Islet precursor cell (in vitro differentiated cells): ENCODE measurements at regions not wholly inside any gene's neighbourhood (a gene's known extent, or its start where the extent isn't known, plus 50 kb on each side); places are given as distances from the start of the nearest gene placed in this dataset.
A peak's percentile ranks its signal among the peaks of the same experiment; 100 is the strongest.

Experiments
- DNase-seq: peaks from one replicate; pipeline ENCODE4 v3.0.0-alpha.2; 2018

DNA sequence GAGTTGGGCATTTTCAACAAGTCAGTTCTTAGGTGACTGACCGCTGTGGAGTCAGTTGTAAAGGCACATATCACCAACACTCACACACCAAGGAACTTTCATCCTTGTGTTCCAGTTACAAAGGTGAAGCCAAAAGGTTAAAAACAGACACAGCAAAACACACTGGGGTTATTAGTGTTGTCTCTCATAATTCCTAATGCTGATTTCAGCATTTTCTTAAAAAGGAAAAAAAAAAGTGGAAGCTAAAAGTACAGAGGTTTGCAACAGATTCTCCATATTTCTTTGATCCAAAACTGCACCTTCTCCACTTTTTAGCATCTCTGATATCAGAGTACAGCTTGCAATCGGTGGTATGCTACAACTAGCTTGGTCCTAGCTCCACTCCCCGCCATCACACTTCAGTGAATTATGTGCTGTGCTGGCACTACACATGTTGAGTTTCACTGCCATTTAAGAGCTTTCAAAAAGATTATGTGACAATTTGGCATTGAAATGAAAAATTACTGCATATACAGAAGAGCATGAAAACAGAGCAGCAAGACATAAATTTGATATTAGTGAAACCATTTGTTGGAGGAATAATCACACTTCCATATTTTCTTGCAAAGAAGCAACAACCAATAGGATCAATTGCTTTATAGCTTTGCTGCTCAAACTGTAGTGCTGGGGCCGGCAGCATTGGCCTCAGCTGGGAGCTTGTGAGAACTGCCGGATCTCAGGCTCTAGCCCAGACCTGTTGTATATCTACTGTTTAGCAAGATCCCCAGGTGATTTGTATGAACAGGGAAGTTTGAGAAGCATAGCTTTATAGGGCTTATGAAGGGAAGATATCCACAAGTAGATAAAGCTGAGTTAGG, 62.3 kb upstream of the DAPL1 start:
- DNase-seq = peak; percentile 54

DNA sequence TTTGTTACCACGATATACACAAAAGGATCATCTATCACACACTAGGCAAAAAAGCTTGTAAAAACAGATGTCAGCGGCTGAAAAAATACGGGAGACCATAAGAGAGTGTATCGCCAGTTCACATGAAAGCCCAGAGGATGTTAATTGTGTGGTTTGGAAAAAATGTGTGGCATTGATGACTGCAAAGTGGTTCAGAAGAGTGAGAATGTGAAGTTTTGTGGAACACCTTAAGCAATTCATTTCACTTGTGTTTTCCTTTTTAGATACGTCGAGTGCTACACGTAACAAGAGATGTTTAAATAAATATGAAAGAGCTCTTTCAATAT, 61.7 kb upstream of the DAPL1 start:
- no peak for DNase-seq

DNA sequence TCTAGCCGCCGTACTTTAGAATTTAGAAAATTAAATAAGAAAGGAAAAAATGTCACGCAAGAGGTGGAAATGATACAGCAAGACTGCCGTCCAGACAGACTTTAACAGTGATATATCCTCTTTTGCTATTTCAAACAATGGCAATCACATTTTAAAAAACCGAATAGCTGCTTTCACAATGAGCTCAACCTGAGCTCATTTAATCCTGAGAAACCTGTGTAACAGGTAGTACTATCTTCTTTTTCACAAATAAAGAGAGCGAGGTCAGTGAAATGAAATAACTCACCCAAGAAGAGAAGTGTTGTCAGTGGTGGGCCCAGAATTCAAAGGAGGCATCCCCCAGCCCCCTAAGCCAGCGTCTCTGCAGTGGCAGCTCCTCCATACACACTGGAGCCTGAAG, 60.7 kb upstream of the DAPL1 start:
- no peak for DNase-seq

DNA sequence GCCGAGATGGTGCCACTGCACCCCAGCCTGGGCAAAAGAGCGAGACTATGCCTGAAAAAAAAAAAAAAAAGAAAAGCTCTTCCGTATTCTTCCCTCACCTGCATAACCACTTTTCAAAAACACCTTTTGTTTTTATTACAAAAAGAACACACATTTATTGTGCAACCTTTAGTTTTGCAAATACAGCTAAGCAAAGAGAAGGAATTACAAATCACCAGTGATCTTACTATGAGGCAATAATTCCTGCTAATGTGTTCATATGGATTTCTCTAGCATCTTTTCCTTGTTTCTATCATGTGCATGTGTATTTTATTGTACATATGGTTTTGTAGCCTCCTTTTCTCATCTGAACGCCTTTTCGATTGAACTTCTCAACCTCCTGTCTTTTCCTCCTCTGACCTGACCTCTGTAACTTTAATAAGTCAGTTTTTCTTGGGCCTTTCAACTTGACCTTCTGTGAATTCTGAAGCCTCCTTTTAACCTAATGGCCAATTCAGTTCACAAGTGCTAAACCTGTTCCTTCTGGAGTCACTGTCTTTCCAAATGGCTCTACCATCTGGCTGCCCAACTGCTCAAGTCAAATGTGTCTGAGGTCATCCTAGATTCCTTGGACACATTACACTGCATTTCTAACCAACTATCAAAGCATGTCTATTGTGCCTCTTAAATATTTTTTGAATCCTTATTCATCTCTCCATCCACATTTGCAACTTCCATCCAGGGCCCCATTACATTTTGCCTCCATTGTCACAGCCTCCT, 59.1 kb upstream of the DAPL1 start:
- DNase-seq = no peak

DNA sequence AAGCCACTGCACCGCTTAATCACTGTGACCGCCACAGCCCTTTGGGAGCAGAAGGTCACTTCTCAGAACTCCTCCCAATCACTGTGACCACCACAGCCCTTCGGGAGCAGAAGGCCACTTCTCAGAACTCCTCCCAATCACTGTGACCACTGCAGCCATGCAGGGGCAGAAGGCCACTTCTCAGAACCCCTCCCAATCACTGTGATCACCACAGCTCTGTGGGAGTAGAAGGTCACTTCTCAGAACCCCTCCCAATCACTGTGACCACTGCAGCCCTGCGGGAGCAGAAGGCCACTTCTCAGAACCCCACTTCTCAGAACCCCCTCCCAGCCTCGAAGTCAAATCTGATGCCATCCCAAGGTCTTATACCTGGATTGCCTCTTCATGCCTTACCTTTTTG, 56.8 kb upstream of the DAPL1 start:
- no peak for DNase-seq

DNA sequence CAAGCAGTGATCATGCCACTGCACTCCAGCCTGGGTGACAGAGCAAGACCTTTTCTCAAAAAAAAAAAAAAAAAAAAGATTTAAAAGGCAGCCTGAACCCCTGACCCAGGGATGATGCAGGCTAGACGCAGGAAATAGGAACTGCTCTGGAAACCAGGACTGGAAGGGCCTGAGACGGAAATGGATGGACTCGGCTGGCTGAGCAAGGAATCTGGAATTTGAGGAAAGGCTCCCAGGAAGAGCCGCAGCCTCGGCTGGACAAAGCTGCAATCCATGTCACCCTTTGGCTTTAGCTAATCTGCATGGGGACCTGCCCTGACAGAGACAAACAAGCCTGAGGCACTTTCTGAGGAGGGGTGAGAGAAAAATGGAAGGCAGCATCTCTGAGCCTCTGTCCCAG, 55.0 kb upstream of the DAPL1 start:
- DNase-seq = peak; percentile 82

DNA sequence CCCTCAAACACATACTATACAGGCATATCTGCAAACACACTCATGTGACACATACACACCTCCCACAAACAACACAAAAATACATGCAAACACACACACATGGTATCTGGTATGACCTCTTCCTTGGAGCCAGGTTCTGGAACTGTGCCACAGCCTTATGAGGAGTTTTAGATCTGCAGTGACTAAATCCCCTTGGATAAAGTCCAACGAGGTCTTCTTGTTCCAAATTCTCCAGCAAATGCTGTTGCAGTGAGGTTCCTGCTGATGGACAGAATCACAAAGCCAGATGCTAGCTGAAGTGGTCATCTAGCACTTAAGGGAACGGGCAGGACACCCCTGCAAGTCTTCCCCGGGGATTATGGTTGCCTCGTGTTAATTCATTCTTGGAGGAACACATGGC, 54.5 kb upstream of the DAPL1 start:
- no peak for DNase-seq

DNA sequence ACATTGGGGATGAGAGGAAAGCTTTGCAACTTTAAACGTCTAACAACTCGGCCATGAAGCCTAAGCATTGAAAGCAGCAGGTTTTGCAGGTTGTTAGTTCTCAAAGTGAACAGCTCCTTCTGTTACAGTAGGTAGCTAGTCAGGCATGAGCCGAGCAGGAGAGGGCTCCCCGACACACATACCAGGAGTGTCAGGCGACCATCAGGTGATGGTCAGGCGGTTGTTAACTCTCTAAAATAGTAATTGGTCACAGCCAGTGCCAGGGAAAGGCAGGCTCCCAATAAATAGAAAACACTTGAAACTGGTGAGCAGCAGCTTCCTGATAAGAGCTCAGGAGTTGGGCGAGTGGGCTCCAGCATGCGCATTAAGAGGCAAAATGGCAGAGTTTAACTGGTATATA, 53.5 kb upstream of the DAPL1 start:
- no peak for DNase-seq

DNA sequence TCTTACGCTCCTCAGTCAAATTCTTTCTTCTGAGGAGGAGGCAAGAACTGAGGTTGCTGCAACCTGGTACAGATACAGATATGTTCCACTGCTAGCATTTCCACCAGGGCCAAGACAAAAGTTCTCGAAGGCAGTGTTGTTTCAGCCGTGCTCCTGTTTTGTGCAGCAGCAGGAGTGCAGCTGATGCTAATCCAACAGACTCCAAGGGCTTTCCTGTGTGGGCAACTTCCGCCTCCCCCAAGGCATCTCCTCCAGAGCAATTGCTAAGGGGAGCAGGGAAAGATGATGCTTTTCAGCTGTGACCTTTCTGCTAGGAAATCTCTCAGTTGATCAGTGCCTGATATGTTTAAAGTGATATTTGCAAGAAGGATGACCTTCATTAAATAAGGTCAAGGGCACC, 52.6 kb upstream of the DAPL1 start:
- no peak for DNase-seq

DNA sequence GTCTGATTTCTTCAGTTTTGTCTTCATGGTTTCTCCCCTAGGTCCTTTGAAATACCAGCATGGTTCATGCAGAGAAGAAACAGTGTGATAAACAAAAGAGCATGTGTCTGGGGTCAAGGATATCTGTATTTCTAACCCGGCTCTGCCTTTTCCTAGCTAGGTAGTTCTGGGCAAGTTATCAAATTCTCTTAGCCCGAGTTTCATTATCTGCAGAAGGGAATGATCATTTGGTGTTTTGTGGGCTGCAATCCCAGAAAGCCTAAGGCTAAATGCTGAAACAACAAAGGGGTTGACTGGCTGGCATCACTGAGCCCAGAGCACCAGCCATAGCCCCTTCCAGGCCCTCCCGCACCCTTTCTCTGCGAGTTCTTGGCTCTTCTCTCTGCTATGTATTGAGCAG, 51.7 kb upstream of the DAPL1 start:
- DNase-seq = no peak

DNA sequence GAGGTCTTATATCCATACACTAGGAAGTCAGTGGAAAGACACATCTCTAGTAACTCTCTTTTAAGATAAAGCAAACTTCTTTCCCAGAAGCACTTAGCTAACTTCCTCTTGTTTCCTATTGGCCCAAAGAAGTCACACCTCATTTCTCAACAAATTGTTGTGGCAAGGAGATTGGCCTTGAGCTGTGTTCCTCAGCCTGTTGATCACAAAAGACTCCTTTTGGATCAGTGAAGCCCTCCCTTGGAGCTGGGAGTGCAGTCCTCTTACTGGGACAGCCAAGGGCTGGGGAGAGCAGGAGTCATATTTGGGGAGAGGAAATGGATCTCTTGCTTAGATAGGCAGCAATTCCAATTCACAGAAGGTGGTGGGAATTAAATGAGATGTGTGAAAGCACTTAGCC, 51.2 kb upstream of the DAPL1 start:
- no peak for DNase-seq

DNA sequence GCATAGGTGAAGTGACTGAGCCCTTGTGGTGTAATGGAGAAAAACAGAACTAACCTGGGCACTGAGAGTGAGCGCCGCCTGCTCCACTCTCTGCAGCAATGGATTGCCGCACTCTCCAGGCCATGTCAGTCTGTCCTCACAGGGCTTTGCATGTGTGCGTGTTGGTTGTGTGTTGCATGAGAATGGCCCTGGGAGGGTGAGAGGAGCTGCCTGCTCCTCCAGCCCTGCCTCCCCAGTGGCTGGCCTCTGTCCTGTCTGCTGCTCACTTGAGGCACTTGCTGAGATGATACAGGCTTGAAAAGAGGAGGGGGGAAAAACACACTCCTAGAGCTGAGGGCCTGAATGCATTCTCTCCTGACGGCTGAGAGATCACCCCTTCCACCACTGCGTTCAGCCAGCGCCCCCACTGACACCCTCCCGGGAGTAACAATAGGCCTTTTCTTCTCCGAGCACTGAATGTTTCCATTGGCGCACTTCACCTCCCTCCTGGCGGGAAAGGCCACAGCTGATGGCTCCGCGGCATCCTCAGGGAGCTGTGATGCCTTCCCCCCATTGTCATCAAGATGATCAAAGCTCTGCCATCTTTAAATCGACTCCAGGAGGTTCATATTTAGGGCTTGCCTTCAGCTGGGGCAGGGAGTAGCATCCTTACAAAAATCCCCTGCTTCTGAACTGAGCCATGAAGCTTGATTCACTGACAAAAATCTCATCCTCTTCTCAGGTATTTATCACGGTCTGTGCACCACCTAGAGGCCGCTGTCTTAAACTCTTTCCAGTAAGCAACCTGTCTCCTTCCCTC, 49.9 kb upstream of the DAPL1 start:
- DNase-seq = peak; percentile 80
